ENCODE measurements at regions not wholly inside any gene's neighbourhood (a gene's known extent, or its start where the extent isn't known, plus 50 kb on each side); places are given as distances from the start of the nearest gene placed in this dataset.

DNA sequence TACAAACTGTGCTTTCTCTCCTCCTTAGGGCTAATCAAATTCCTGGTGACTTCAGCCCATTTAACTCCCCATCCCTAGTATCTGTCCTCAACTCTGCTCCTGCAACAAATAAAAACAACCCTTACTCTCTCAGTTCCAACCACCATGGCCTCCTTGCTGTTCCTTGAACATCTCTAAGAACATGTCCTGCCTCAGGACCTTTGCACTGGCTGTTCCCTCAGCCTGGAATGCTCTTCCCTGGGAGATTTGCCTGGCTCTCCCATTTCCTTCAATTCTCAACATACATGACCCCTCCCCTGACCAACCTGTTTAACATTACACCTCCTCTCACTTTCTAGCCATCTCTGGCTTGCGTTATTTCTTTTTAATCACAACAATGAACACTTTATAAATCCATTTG is 170.5 kb downstream of the PTPN11 start:
- Mint-ChIP-seq H3K36me3 (ENCODE audit: low read depth) (no peaks in the 10 kb centered on the region), H3K9me3 (ENCODE audit: low read depth) (peaks cover 18% of the 10 kb centered on the region), H3K4me3 (ENCODE audit: unreplicated experiment) (no peak overlapping the region), H3K27ac (ENCODE audit: unreplicated experiment) (no peak overlapping the region), H3K4me1 (ENCODE audit: low read depth) (no peaks in the 10 kb centered on the region), H3K27me3 (ENCODE audit: low read depth) (peaks cover 4% of the 10 kb centered on the region)
- TF ChIP-seq, protein P1, sequence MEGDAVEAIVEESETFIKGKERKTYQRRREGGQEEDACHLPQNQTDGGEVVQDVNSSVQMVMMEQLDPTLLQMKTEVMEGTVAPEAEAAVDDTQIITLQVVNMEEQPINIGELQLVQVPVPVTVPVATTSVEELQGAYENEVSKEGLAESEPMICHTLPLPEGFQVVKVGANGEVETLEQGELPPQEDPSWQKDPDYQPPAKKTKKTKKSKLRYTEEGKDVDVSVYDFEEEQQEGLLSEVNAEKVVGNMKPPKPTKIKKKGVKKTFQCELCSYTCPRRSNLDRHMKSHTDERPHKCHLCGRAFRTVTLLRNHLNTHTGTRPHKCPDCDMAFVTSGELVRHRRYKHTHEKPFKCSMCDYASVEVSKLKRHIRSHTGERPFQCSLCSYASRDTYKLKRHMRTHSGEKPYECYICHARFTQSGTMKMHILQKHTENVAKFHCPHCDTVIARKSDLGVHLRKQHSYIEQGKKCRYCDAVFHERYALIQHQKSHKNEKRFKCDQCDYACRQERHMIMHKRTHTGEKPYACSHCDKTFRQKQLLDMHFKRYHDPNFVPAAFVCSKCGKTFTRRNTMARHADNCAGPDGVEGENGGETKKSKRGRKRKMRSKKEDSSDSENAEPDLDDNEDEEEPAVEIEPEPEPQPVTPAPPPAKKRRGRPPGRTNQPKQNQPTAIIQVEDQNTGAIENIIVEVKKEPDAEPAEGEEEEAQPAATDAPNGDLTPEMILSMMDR (IDR thresholded peaks at IDR 0.05), result no peak
- DNase-seq (ENCODE audit: low spot score), result no peak

DNA sequence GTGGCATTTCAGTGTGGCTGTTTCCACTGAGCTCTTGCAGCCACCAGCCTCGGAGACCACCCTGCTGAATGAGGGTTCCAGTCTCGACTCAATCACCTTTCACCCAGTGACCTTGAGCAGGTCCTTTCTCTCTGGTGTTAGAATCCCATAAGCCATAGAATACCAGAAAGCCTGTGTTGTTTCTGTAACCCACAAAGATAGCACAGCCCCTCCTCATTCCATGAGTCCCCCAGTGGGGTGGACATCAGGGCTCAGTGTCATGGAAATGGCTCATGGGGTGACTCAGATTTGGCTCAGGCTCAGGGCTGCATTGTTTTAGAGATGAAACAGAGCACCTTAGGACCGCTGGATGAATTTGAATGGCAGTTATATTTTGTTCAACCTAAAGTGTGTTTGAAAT is 171.5 kb downstream of the PTPN11 start:
- Mint-ChIP-seq H3K4me3 (ENCODE audit: unreplicated experiment) (no peak overlapping the region), H3K9me3 (ENCODE audit: low read depth) (peaks cover 18% of the 10 kb centered on the region), H3K27ac (ENCODE audit: unreplicated experiment) (no peak overlapping the region), H3K36me3 (ENCODE audit: low read depth) (no peaks in the 10 kb centered on the region), H3K27me3 (ENCODE audit: low read depth) (peaks cover 4% of the 10 kb centered on the region), H3K4me1 (ENCODE audit: low read depth) (no peaks in the 10 kb centered on the region)
- TF ChIP-seq, protein P1 (IDR thresholded peaks at IDR 0.05), result no peak
- no peak for DNase-seq (ENCODE audit: low spot score)

DNA sequence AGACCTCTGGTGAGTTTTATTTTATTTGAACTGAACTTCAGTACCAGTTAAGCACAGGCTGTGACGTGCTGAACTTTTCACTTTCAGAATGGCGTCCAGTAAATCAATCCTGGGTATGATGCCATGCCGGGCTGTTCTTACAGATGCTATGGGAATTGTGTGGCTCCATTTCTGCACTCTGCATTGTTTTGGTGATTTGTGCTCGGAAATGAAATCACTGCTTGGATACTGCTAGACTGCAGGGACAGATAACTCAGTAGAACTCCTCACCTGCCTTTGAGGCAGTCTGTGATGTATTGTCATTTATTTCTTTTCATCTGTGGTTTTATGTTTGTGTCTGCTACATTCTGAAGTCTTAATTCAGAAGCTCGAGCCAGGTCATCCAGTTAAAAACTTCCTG is 172.7 kb downstream of the PTPN11 start:
- Mint-ChIP-seq H3K27ac (ENCODE audit: unreplicated experiment) (no peak overlapping the region), H3K36me3 (ENCODE audit: low read depth) (no peaks in the 10 kb centered on the region), H3K4me1 (ENCODE audit: low read depth) (no peaks in the 10 kb centered on the region), H3K4me3 (ENCODE audit: unreplicated experiment) (no peak overlapping the region), H3K9me3 (ENCODE audit: low read depth) (peaks cover 18% of the 10 kb centered on the region), H3K27me3 (ENCODE audit: low read depth) (peaks cover 4% of the 10 kb centered on the region)
- DNase-seq (ENCODE audit: low spot score), result no peak
- TF ChIP-seq, protein P1 (IDR thresholded peaks at IDR 0.05), result no peak

DNA sequence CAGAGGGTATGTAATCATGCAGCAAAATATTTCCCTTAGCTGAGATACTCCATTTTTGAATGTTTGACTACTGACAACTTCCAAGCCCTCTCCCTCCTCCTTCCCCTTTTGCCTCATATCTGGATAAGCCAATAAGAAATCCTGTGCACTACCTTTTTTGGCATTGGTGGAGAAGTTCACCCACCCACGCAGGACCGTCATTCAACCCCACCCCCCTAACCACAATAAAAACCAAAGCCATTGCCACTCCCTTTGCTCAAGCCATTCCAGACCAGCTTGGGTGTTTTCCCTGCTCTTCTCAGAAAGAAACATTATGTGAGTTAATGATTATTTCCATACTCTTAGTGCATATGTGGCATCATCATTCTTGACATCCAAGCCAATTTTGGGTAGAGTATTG is 176.7 kb downstream of the PTPN11 start:
- Mint-ChIP-seq H3K36me3 (ENCODE audit: low read depth) (no peaks in the 10 kb centered on the region), H3K27me3 (ENCODE audit: low read depth) (peaks cover 4% of the 10 kb centered on the region), H3K9me3 (ENCODE audit: low read depth) (peaks cover 4% of the 10 kb centered on the region), H3K4me3 (ENCODE audit: unreplicated experiment) (no peak overlapping the region), H3K4me1 (ENCODE audit: low read depth) (no peaks in the 10 kb centered on the region), H3K27ac (ENCODE audit: unreplicated experiment) (no peak overlapping the region)
- DNase-seq (ENCODE audit: low spot score), result no peak
- TF ChIP-seq, protein P1 (IDR thresholded peaks at IDR 0.05), result no peak

DNA sequence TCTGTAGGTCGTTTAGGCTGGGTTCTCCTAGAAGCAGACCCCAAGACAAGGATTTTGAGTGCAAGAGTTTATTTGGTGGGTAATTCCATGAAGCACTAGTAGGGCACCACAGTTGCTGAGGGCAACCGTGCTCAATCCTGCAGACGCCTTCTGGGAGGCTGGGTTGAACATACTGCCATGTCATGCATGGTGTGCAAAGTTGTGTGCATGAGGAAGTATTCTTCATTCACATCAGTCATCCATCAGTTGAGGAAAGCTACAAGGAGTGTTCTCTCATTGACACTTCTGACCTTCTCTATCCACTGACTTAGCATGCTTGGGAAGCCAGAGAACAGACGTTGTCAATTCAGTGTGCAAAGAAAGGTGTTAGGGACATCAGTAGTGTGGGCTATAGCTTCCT is 179.2 kb downstream of the PTPN11 start:
- no peak overlapping the region for H3K27ac Mint-ChIP-seq (ENCODE audit: unreplicated experiment)
- no peak overlapping the region for H3K4me3 Mint-ChIP-seq (ENCODE audit: unreplicated experiment)
- H3K27me3 Mint-ChIP-seq (ENCODE audit: low read depth), result peaks cover 8% of the 10 kb centered on the region
- DNase-seq (ENCODE audit: low spot score), result no peak
- no peaks in the 10 kb centered on the region for H3K4me1 Mint-ChIP-seq (ENCODE audit: low read depth)
- TF ChIP-seq, protein P1 (IDR thresholded peaks at IDR 0.05), result no peak
- peaks cover 4% of the 10 kb centered on the region for H3K9me3 Mint-ChIP-seq (ENCODE audit: low read depth)
- no peaks in the 10 kb centered on the region for H3K36me3 Mint-ChIP-seq (ENCODE audit: low read depth)
